ENCODE measurements at regions not wholly inside any gene's neighbourhood (a gene's known extent, or its start where the extent isn't known, plus 50 kb on each side); places are given as distances from the start of the nearest gene placed in this dataset.

- TF ChIP-seq CTCF (conservative IDR thresholded peaks at IDR 0.05; ENCODE audit: low read depth in 2 of 2) (no peak), EZH2phosphoT487 (IDR thresholded peaks at IDR 0.05; ENCODE audit: unreplicated experiment) (no peak), CREB1 (CRISPR knock-in tag; IDR thresholded peaks at IDR 0.05; ENCODE audit: low read depth) (no peak), EZH2 (IDR thresholded peaks at IDR 0.05; ENCODE audit: low read depth, unreplicated experiment) (no peak), JUNB (IDR thresholded peaks at IDR 0.05; ENCODE audit: unreplicated experiment) (no peak), POLR2AphosphoS5 (IDR thresholded peaks at IDR 0.05; ENCODE audit: low read depth) (no peak)
Observed at GRCh38 chr13:63345835-63346234, 1930.2 kb upstream of the PCDH20 start.

Measured in GM23338 (cell line).